Naive B cell (primary cell): ENCODE measurements at regions not wholly inside any gene's neighbourhood (a gene's known extent, or its start where the extent isn't known, plus 50 kb on each side); places are given as distances from the start of the nearest gene placed in this dataset.
"Not testable (repeated sequence)": the region's sequence is repeated elsewhere in the genome, so short reads cannot be mapped to it uniquely, and the experiment has no call there.

Experiments used
- ATAC-seq, 2 donors: fragments of 150-1000 bp; cut with Tn5 transposase; 2 replicates each; pipeline ENCODE4 v1.10.0; 2021; ENCODE audit warnings: low read depth in 2 of 2, mild to moderate bottlenecking in 2 of 2, moderate library complexity in 2 of 2
- DNase-seq: peaks from one replicate; pipeline ENCODE4 v3.0.0; 2022
- H3K27ac Mint-ChIP-seq, 6 donors: one replicate each; pipeline ENCODE4 v1.8.0; 2020 to 2022; ENCODE audit warnings: mild to moderate bottlenecking in 6 of 6, mixed read lengths in 6 of 6, moderate library complexity in 5 of 6, inconsistent platforms in 2 of 6
- H3K27me3 Mint-ChIP-seq, 3 donors: one replicate each; pipeline ENCODE4 v1.8.0; 2021 to 2022; ENCODE audit warnings: mixed read lengths in 3 of 3, mild to moderate bottlenecking in 1 of 3
- H3K36me3 Mint-ChIP-seq, 2 donors: one replicate each; pipeline ENCODE4 v1.8.0; 2020 to 2022; ENCODE audit warnings: mixed read lengths in 2 of 2, inconsistent platforms in 1 of 2, mild to moderate bottlenecking in 1 of 2
- H3K4me1 Mint-ChIP-seq, 3 donors: one replicate each; pipeline ENCODE4 v1.8.0; 2020 to 2022; ENCODE audit warnings: mixed read lengths in 3 of 3, inconsistent platforms in 1 of 3, mild to moderate bottlenecking in 1 of 3, moderate library complexity in 1 of 3
- H3K4me3 Mint-ChIP-seq, 8 donors: one replicate each; pipeline ENCODE4 v1.8.0; 2020 to 2022; ENCODE audit warnings: mild to moderate bottlenecking in 8 of 8, mixed read lengths in 8 of 8, moderate library complexity in 8 of 8, inconsistent platforms in 2 of 8
- H3K9me3 Mint-ChIP-seq, 7 donors: one replicate each; pipeline ENCODE4 v1.8.0; 2020 to 2022; ENCODE audit warnings: mixed read lengths in 7 of 7, mild to moderate bottlenecking in 5 of 7, inconsistent platforms in 2 of 7, moderate library complexity in 1 of 7

DNA sequence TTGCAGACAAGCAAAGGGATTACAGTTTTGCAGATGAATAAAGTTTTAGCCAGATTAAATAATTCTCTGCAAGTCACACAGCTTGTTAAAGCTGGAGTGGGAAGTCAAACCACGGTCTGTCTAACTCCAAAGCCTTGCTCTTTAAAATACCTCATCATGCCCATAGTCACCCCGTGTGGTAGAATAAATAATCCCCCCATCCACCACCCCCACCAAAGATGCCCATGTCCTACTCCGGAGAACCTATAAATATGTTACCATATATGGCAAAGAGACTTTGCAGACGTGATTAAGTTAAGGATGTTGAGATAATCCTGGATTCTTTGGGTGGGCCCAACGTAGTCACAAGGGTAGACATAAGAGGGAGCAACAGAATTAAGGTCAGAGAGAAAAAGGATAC is 118.7 kb downstream of the BEND2 start:
- DNase-seq (no peak), ATAC-seq (no peak)
- peaks cover 0 to 18% (median 5%) of the 10 kb centered on the region in 7 donors for H3K9me3 Mint-ChIP-seq
- peaks cover 7 to 28% (median 14%) of the 10 kb centered on the region in 3 donors for H3K27me3 Mint-ChIP-seq
- H3K36me3 Mint-ChIP-seq: no peaks in the 10 kb centered on the region
- peak overlapping the region in 1 of 6 donors; percentile 16 for H3K27ac Mint-ChIP-seq
- no peak overlapping the region for H3K4me3 Mint-ChIP-seq
- no peaks in the 10 kb centered on the region for H3K4me1 Mint-ChIP-seq

DNA sequence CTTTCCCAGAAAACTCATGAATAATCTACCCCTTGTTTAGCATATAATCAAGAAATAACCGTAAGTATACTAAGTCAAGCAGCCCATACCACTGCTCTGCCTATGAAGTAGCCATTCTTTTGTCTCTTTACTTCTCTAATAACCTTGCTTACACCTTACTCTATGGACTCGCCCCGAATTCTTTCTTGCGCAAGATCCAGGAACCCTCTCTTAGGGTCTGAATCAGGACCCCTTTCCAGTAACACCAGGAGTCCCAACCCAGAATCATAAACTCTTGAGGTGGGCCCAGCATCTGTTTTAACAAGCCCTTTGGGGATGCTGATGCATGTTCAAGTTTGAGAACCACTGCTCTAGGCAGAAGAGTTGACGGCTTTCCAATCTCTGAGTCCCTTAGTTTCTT is 119.6 kb downstream of the BEND2 start:
- Mint-ChIP-seq H3K36me3 (no peaks in the 10 kb centered on the region), H3K27ac (no peak overlapping the region), H3K27me3 (peaks cover 7 to 31% (median 14%) of the 10 kb centered on the region in 3 donors), H3K9me3 (peaks cover 0 to 18% (median 5%) of the 10 kb centered on the region in 7 donors), H3K4me1 (no peaks in the 10 kb centered on the region), H3K4me3 (no peak overlapping the region)
- DNase-seq (no peak), ATAC-seq (no peak)

- peaks cover 1 to 20% (median 5%) of the 10 kb centered on the region in 7 donors for H3K9me3 Mint-ChIP-seq
Measured at GRCh38 chrX:18099745-18100144, 120.9 kb downstream of the BEND2 start.

GRCh38 chrX:18098763-18099162 is 121.9 kb downstream of the BEND2 start:
- no peak for DNase-seq
- Mint-ChIP-seq H3K9me3 (peaks cover 1 to 21% (median 5%) of the 10 kb centered on the region in 7 donors), H3K27me3 (peaks cover 7 to 31% (median 14%) of the 10 kb centered on the region in 3 donors), H3K36me3 (no peaks in the 10 kb centered on the region), H3K4me1 (no peaks in the 10 kb centered on the region), H3K4me3 (no peak overlapping the region), H3K27ac (no peak overlapping the region)
- no peak for ATAC-seq

More at GRCh38 chrX:18099745-18100144, 120.9 kb downstream of the BEND2 start:
- Mint-ChIP-seq H3K36me3 (no peaks in the 10 kb centered on the region), H3K27ac (no peak overlapping the region), H3K4me1 (no peaks in the 10 kb centered on the region), H3K27me3 (peaks cover 7 to 31% (median 14%) of the 10 kb centered on the region in 3 donors), H3K4me3 (no peak overlapping the region)
- DNase-seq (no peak), ATAC-seq (no peak)

DNA sequence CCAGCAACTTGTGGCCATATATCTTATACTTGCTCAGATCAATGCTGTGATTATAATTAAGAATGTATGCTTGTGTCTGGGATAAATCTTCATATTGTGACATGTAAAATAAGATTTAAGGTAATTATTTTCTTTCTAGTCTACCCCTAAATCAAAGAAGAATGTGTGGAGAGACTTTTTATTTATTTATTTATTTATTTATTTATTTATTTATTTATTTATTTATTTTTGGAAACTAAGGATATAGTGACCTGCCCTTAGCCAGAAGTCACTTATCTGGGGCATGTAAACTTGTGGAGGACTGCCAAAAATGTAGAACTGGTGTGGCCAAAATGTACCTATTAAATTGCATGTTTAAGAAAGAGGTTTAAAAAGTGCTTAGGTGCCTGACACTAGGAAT is 144.3 kb downstream of the BEND2 start:
- H3K9me3 Mint-ChIP-seq: peaks cover 0 to 2% (median 0%) of the 10 kb centered on the region in 7 donors
- H3K27ac Mint-ChIP-seq: no peak overlapping the region
- DNase-seq (no peak), ATAC-seq (no peak)
- H3K36me3 Mint-ChIP-seq: no peaks in the 10 kb centered on the region
- no peak overlapping the region for H3K4me3 Mint-ChIP-seq
- no peaks in the 10 kb centered on the region for H3K27me3 Mint-ChIP-seq
- H3K4me1 Mint-ChIP-seq: no peaks in the 10 kb centered on the region

DNA sequence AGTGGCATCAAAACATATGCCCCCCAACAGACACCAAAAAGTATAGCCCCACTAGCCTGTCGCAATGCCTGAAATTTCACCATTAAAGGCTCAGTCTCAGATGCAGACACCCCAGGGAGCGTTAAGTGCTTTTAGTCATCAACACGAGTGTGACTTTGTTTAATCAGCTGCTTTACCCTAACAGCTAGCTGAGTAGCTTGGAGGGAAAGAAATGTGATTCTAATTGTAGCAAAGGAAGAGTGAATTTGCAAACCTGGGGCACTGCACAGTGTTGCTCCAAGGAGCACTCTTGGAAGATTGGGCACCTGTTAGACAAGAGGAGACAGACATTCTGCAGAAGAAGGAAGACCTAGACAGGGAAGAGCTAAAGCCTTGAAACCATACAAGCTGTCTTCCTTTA is 145.1 kb downstream of the BEND2 start:
- no peak for ATAC-seq
- H3K9me3 Mint-ChIP-seq: peaks cover 0 to 2% (median 0%) of the 10 kb centered on the region in 7 donors
- H3K4me1 Mint-ChIP-seq: no peaks in the 10 kb centered on the region
- no peak overlapping the region for H3K4me3 Mint-ChIP-seq
- no peak for DNase-seq
- H3K36me3 Mint-ChIP-seq: no peaks in the 10 kb centered on the region
- H3K27ac Mint-ChIP-seq: no peak overlapping the region
- H3K27me3 Mint-ChIP-seq: no peaks in the 10 kb centered on the region

- not testable (repeated sequence) for H3K36me3 Mint-ChIP-seq, ATAC-seq, H3K4me1 Mint-ChIP-seq, DNase-seq, H3K9me3 Mint-ChIP-seq, H3K27ac Mint-ChIP-seq, H3K27me3 Mint-ChIP-seq, H3K4me3 Mint-ChIP-seq
Measured at GRCh38 chrX:18068045-18068444, 152.6 kb downstream of the BEND2 start.

GRCh38 chrX:18065956-18066355 is 154.7 kb downstream of the BEND2 start:
- Mint-ChIP-seq H3K27ac (no peak overlapping the region), H3K36me3 (no peaks in the 10 kb centered on the region), H3K9me3 (peaks cover 0 to 6% (median 4%) of the 10 kb centered on the region in 7 donors), H3K4me1 (no peaks in the 10 kb centered on the region), H3K27me3 (no peaks in the 10 kb centered on the region), H3K4me3 (no peak overlapping the region)
- ATAC-seq: no peak
- no peak for DNase-seq

DNA sequence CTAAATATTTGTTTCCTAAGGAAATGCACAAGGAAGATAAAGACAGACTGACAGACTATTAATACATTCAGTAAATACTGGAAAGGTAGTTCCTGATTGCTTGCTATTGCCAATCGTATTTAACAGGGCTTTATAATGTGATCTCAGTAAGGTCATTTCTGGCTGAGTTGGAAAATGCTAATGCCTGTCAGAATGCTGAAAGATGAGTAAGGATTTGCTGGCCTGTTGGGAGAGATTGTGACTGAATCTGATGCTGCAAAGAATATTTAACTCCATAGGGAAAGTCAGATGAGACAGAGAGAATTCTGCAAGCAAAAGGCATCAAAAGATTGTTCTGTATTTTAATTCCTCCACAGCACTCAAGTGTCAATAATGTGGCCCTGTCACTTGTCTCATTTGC is 169.0 kb downstream of the BEND2 start:
- no peaks in the 10 kb centered on the region for H3K36me3 Mint-ChIP-seq
- DNase-seq (no peak), ATAC-seq (no peak)
- H3K27ac Mint-ChIP-seq: no peak overlapping the region
- H3K9me3 Mint-ChIP-seq: peaks cover 0 to 14% (median 6%) of the 10 kb centered on the region in 7 donors
- no peaks in the 10 kb centered on the region for H3K4me1 Mint-ChIP-seq
- H3K27me3 Mint-ChIP-seq: no peaks in the 10 kb centered on the region
- no peak overlapping the region for H3K4me3 Mint-ChIP-seq

GRCh38 chrX:18047491-18047890 is 173.2 kb downstream of the BEND2 start:
- no peak for DNase-seq
- no peak overlapping the region for H3K27ac Mint-ChIP-seq
- H3K4me3 Mint-ChIP-seq: no peak overlapping the region
- H3K9me3 Mint-ChIP-seq: peaks cover 0 to 15% (median 6%) of the 10 kb centered on the region in 7 donors
- no peak for ATAC-seq
- H3K36me3 Mint-ChIP-seq: no peaks in the 10 kb centered on the region
- no peaks in the 10 kb centered on the region for H3K4me1 Mint-ChIP-seq
- H3K27me3 Mint-ChIP-seq: peaks cover 0 to 7% (median 0%) of the 10 kb centered on the region in 3 donors

- Mint-ChIP-seq H3K27me3 (peaks cover 0 to 7% (median 0%) of the 10 kb centered on the region in 3 donors), H3K4me3 (no peak overlapping the region), H3K4me1 (no peaks in the 10 kb centered on the region), H3K27ac (no peak overlapping the region), H3K9me3 (peaks cover 0 to 12% (median 6%) of the 10 kb centered on the region in 7 donors), H3K36me3 (no peaks in the 10 kb centered on the region)
- no peak for DNase-seq
- ATAC-seq: no peak
Measured at GRCh38 chrX:18045436-18045835, 175.2 kb downstream of the BEND2 start.

DNA sequence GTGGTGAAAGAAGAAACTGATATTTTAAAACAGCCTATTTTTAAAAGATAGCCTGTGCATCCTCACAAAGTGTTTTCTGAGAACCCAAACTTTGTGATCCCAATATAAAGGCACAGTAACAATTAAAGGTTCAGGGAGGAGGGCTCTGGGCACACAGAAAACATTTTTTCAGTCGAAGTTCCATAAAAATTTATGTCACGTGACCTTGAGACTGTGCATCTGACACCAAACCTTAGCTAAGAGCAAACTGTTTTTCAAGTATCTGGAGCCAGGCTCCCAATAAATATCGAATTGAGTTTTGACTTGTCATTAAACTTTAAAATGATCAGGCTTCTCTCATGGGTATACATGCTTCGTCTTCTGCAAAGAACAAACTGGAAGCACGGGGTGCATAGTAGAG is 177.9 kb downstream of the BEND2 start:
- ATAC-seq (no peak), DNase-seq (no peak)
- H3K4me3 Mint-ChIP-seq: no peak overlapping the region
- H3K36me3 Mint-ChIP-seq: no peaks in the 10 kb centered on the region
- H3K27ac Mint-ChIP-seq: no peak overlapping the region
- H3K9me3 Mint-ChIP-seq: peaks cover 0 to 9% (median 0%) of the 10 kb centered on the region in 7 donors
- no peaks in the 10 kb centered on the region for H3K4me1 Mint-ChIP-seq
- H3K27me3 Mint-ChIP-seq: peaks cover 0 to 7% (median 0%) of the 10 kb centered on the region in 3 donors

GRCh38 chrX:18041656-18042055 is 179.0 kb downstream of the BEND2 start:
- DNase-seq (no peak), ATAC-seq (no peak)
- peaks cover 0 to 7% (median 0%) of the 10 kb centered on the region in 3 donors for H3K27me3 Mint-ChIP-seq
- no peak overlapping the region for H3K4me3 Mint-ChIP-seq
- H3K9me3 Mint-ChIP-seq: peaks cover 0 to 9% (median 0%) of the 10 kb centered on the region in 7 donors
- H3K36me3 Mint-ChIP-seq: no peaks in the 10 kb centered on the region
- no peak overlapping the region for H3K27ac Mint-ChIP-seq
- no peaks in the 10 kb centered on the region for H3K4me1 Mint-ChIP-seq

- no peak overlapping the region for H3K4me3 Mint-ChIP-seq
- H3K4me1 Mint-ChIP-seq: no peaks in the 10 kb centered on the region
- DNase-seq (no peak), ATAC-seq (no peak)
- H3K9me3 Mint-ChIP-seq: peaks cover 0 to 6% (median 0%) of the 10 kb centered on the region in 7 donors
- no peaks in the 10 kb centered on the region for H3K36me3 Mint-ChIP-seq
- no peak overlapping the region for H3K27ac Mint-ChIP-seq
- peaks cover 0 to 2% (median 0%) of the 10 kb centered on the region in 3 donors for H3K27me3 Mint-ChIP-seq
Measured at GRCh38 chrX:18039023-18039422, 177.9 kb upstream of the RAI2 start.

DNA sequence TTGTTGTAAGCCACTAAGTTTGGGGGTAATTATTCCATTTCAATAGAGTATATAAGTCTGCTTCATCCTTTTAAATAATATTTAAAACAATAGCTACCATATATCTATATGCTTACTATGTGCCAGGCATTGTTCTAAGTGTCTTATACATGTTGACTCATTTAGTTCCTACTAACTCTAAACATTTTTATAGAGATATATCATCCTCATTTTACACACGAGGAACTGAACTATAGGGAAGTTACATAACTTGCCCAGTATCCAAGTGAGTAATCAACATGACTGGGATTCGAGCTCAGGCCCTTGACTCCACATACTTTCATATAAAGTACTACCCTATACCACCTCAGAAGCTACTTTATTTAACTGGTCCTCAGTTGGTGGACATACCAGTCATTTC is 175.3 kb upstream of the RAI2 start:
- H3K4me1 Mint-ChIP-seq: no peaks in the 10 kb centered on the region
- H3K4me3 Mint-ChIP-seq: no peak overlapping the region
- DNase-seq (no peak), ATAC-seq (no peak)
- H3K27me3 Mint-ChIP-seq: no peaks in the 10 kb centered on the region
- H3K36me3 Mint-ChIP-seq: no peaks in the 10 kb centered on the region
- H3K9me3 Mint-ChIP-seq: peaks cover 0 to 7% (median 0%) of the 10 kb centered on the region in 7 donors
- H3K27ac Mint-ChIP-seq: no peak overlapping the region
